ENCODE measurements at regions not wholly inside any gene's neighbourhood (a gene's known extent, or its start where the extent isn't known, plus 50 kb on each side); places are given as distances from the start of the nearest gene placed in this dataset.

GRCh38 chr2:34838408-34838807 is 1239.3 kb upstream of the FAM98A start:
- TF ChIP-seq EZH2 (IDR thresholded peaks at IDR 0.05) (no peak), CTCF (IDR thresholded peaks at IDR 0.05) (no peak)

All from neural progenitor cell (in vitro differentiated cells).